HCT116 (cell line): ENCODE measurements at regions not wholly inside any gene's neighbourhood (a gene's known extent, or its start where the extent isn't known, plus 50 kb on each side); places are given as distances from the start of the nearest gene placed in this dataset.

Source experiments
- ATAC-seq: fragments of 200-7000 bp; cut with Tn5 transposase; 2 replicates; pipeline ENCODE4 v1.9.1; 2020; ENCODE audit warnings: mild to moderate bottlenecking, moderate library complexity
- BruUV-seq: library from RNA; stranded (reverse); fragments of 400-500 nt; replicated peaks from 2 replicates; lab custom pipeline; 2021; lab: Mats Ljungman, UMichigan
- CTCF ChIA-PET: fragments of 300-600 bp; sonication (Branson Sonifier 250); formaldehyde crosslinking; loops from one replicate; lab custom pipeline; 2021; ENCODE audit warnings: antibody characterized with exemption; lab: Charles Lee
- POLR2A ChIA-PET: fragments of 300-600, 350-600 bp; sonication (Branson Sonifier 250); formaldehyde crosslinking; loops from one replicate; lab custom pipeline; 2021; ENCODE audit warnings: antibody characterized with exemption; lab: Charles Lee
- RAD21 ChIA-PET, 2 experiments: fragments of 300-600 bp; sonication (Branson Sonifier 250); formaldehyde crosslinking; loops; one replicate each; lab custom pipeline; 2023; ENCODE audit warnings: low total read pairs in 2 of 2; ENCODE audit not compliant: uncharacterized antibody in 2 of 2, unreplicated experiment in 2 of 2, low non-redundant PET in 1 of 2; lab: Charles Lee
- DNase-seq: peaks from one replicate; pipeline ENCODE4 v3.0.0-alpha.2; 2010; ENCODE audit warnings: low read depth, low spot score
- H2AFZ ChIP-seq: fragments of 200-600 bp; shearing (Covaris generic), sonication (generic); 2 replicates; pipeline ENCODE4 v1.6.1; 2017; ENCODE audit warnings: low read depth, mixed run types, mixed read lengths, antibody characterized with exemption, low read length; ENCODE audit not compliant: poor library complexity, severe bottlenecking
- H3K27ac ChIP-seq: 2 replicates; pipeline ENCODE4 v1.5.1; 2012; ENCODE audit warnings: low read depth, low read length
- H3K27me3 ChIP-seq: fragments of 200-600 bp; sonication (generic); 2 replicates; pipeline ENCODE4 v1.6.1; 2016; ENCODE audit warnings: mixed run types, low read length, mixed read lengths; ENCODE audit not compliant: insufficient read depth
- H3K36me3 ChIP-seq, 2 experiments: fragments of 200-500 bp in 1 of 2; fragments of 200-600 bp in 1 of 2; sonication (Bioruptor generic) in 1 of 2; sonication (generic) in 1 of 2; 2 replicates each; pipeline versions ENCODE4 v1.5.1 to v1.6.1; 2014 to 2016; ENCODE audit warnings: low read length in 2 of 2, inconsistent platforms in 1 of 2, mixed read lengths in 1 of 2, mixed run types in 1 of 2; ENCODE audit not compliant: insufficient read depth in 2 of 2, control insufficient read depth in 1 of 2
- H3K4me1 ChIP-seq, 2 experiments: fragments of 200-600 bp in 1 of 2; sonication (generic) in 1 of 2; 2 replicates each; pipeline versions ENCODE4 v1.5.1 to v1.6.1; 2012 to 2017; ENCODE audit warnings: low read length in 2 of 2, inconsistent platforms in 1 of 2, mild to moderate bottlenecking in 1 of 2, mixed read lengths in 1 of 2, mixed run types in 1 of 2, moderate library complexity in 1 of 2; ENCODE audit not compliant: insufficient read depth in 2 of 2, control insufficient read depth in 1 of 2
- H3K4me2 ChIP-seq: fragments of 200-600 bp; sonication (generic); 2 replicates; pipeline ENCODE4 v1.6.1; 2017; ENCODE audit warnings: mixed run types, low read length, mixed read lengths
- H3K4me3 ChIP-seq, 2 experiments: fragments of 200-600 bp in 1 of 2; sonication (generic) in 1 of 2; replicated peaks in 1 of 2; 2 replicates each; pipeline ENCODE4 v1.5.1; 2011 to 2016; ENCODE audit warnings: low read length in 2 of 2, control low read depth in 1 of 2, low read depth in 1 of 2, mild to moderate bottlenecking in 1 of 2, mixed read lengths in 1 of 2, mixed run types in 1 of 2
- H3K79me2 ChIP-seq: fragments of 200-600 bp; sonication (generic); 2 replicates; pipeline ENCODE4 v1.6.1; 2017; ENCODE audit warnings: mild to moderate bottlenecking, mixed run types, low read length, moderate library complexity, mixed read lengths; ENCODE audit not compliant: insufficient read depth
- H3K9ac ChIP-seq: fragments of 200-600 bp; sonication (generic); 2 replicates; pipeline ENCODE4 v1.6.1; 2016; ENCODE audit warnings: low read length, mixed read lengths
- H3K9me2 ChIP-seq: fragments of 200-600 bp; sonication (generic), shearing (Covaris generic); 2 replicates; pipeline ENCODE4 v1.6.1; 2017; ENCODE audit warnings: mixed run types, mild to moderate bottlenecking, moderate library complexity; ENCODE audit not compliant: insufficient read depth
- H3K9me3 ChIP-seq, 2 experiments: fragments of 200-500 bp in 1 of 2; fragments of 200-600 bp in 1 of 2; sonication (Bioruptor generic) in 1 of 2; sonication (generic) in 1 of 2; 2 replicates each; pipeline ENCODE4 v1.6.1; 2014 to 2017; ENCODE audit warnings: low read length in 2 of 2, mixed read lengths in 2 of 2, inconsistent platforms in 1 of 2, low read depth in 1 of 2, mild to moderate bottlenecking in 1 of 2, mixed run types in 1 of 2, moderate library complexity in 1 of 2; ENCODE audit not compliant: control insufficient read depth in 1 of 2, insufficient read depth in 1 of 2
- H4K20me1 ChIP-seq: fragments of 200-600 bp; sonication (generic), shearing (Covaris generic); 2 replicates; pipeline ENCODE4 v1.6.1; 2017; ENCODE audit warnings: mixed run types, mild to moderate bottlenecking, moderate library complexity; ENCODE audit not compliant: insufficient read depth
- CEBPB ChIP-seq: IDR thresholded peaks from 2 replicates; pipeline ENCODE4 v1.6.1; 2012; ENCODE audit warnings: low read depth
- ELF1 ChIP-seq: IDR thresholded peaks from 2 replicates; pipeline ENCODE4 v1.6.1; 2012; ENCODE audit warnings: low read depth, borderline replicate concordance
- EZH2phosphoT487 ChIP-seq: fragments of 200-600 bp; IDR thresholded peaks from 2 replicates; pipeline ENCODE4 v1.6.1; 2018; ENCODE audit warnings: antibody characterized with exemption, borderline replicate concordance
- FOSL1 ChIP-seq: IDR thresholded peaks from 2 replicates; pipeline ENCODE4 v1.6.1; 2012; ENCODE audit warnings: low read depth
- JUND ChIP-seq: IDR thresholded peaks from 2 replicates; pipeline ENCODE4 v1.6.1; 2012
- POLR2AphosphoS5 ChIP-seq: IDR thresholded peaks from 2 replicates; pipeline ENCODE4 v1.6.1; 2011; ENCODE audit warnings: mild to moderate bottlenecking, low read depth, low read length, moderate library complexity
- RAD21 ChIP-seq: IDR thresholded peaks from 2 replicates; pipeline ENCODE4 v1.6.1; 2012; ENCODE audit warnings: low read depth, mild to moderate bottlenecking
- TCF7L2 ChIP-seq: IDR thresholded peaks from 2 replicates; pipeline ENCODE4 v1.7.0; 2011; ENCODE audit warnings: borderline replicate concordance, inconsistent platforms; ENCODE audit not compliant: insufficient read depth, insufficient read length; ENCODE audit errors: extremely low read depth
- ZBTB33 ChIP-seq: IDR thresholded peaks from 2 replicates; pipeline ENCODE4 v1.6.1; 2011; ENCODE audit warnings: mild to moderate bottlenecking, low read length, moderate library complexity; ENCODE audit not compliant: insufficient replicate concordance; ENCODE audit errors: extremely low read depth
- intact Hi-C: fragments of 100-400 bp; cut with micrococcal nuclease; formaldehyde crosslinking; loops from 2 replicates; pipeline ENCODE4 v1.10.0; 2022

GRCh38 chr4:19592391-19592790, 659.3 kb upstream of the SLIT2 start:
- POLR2A ChIA-PET: no interaction called here

GRCh38 chr4:19583827-19584569, 667.7 kb upstream of the SLIT2 start:
- H3K4me2 ChIP-seq: no peak overlapping the region
- no peak overlapping the region for H3K4me3 ChIP-seq
- no peaks in the 10 kb centered on the region for H3K4me1 ChIP-seq
- no peaks in the 10 kb centered on the region for H3K79me2 ChIP-seq
- no peak for TF ChIP-seq FOSL1
- no peak for TF ChIP-seq TCF7L2
- no peak for TF ChIP-seq ELF1
- TF ChIP-seq ZBTB33: no peak
- no peak for TF ChIP-seq EZH2phosphoT487
- TF ChIP-seq POLR2AphosphoS5: no peak
- TF ChIP-seq RAD21: no peak
- ChIA-PET RAD21 (no interaction called here), POLR2A (no interaction called here), CTCF (no interaction called here)
- H3K9me3 ChIP-seq: no peaks in the 10 kb centered on the region
- no TSS peak for BruUV-seq
- no peaks in the 10 kb centered on the region for H3K36me3 ChIP-seq
- H3K27ac ChIP-seq: no peak overlapping the region
- H3K9me2 ChIP-seq: no peaks in the 10 kb centered on the region
- intact Hi-C loops: no loop called here
- H3K9ac ChIP-seq: no peak overlapping the region
- H3K27me3 ChIP-seq: no peaks in the 10 kb centered on the region
- H4K20me1 ChIP-seq: no peaks in the 10 kb centered on the region
- no peak for DNase-seq
- no peak for ATAC-seq
- H2AFZ ChIP-seq: no peak overlapping the region

More at GRCh38 chr4:19592391-19592790, 659.3 kb upstream of the SLIT2 start:
- Histone ChIP-seq H3K4me1 (peaks cover 0 to 4% of the 10 kb centered on the region in 2 experiments; a peak in 1 of 4 replicates), H3K9me2 (no peaks in the 10 kb centered on the region), H3K9me3 (no peaks in the 10 kb centered on the region), H3K79me2 (no peaks in the 10 kb centered on the region), H3K9ac (no peak overlapping the region), H3K27me3 (no peaks in the 10 kb centered on the region), H3K27ac (no peak overlapping the region), H3K4me3 (no peak overlapping the region), H3K4me2 (no peak overlapping the region), H2AFZ (no peak overlapping the region), H4K20me1 (no peaks in the 10 kb centered on the region), H3K36me3 (no peaks in the 10 kb centered on the region)
- intact Hi-C loops: no loop called here
- RAD21 ChIA-PET: no interaction called here
- ATAC-seq: no peak
- no peak for DNase-seq
- CTCF ChIA-PET: no interaction called here
- BruUV-seq: no TSS peak
- TF ChIP-seq CEBPB (no peak), FOSL1 (0 out of 2 replicates have a peak, but pooled peaks have one; percentile 16), JUND (no peak)
